T1000 (cell line): ENCODE measurements at regions not wholly inside any gene's neighbourhood (a gene's known extent, or its start where the extent isn't known, plus 50 kb on each side); places are given as distances from the start of the nearest gene placed in this dataset.
"Not testable (repeated sequence)": the region's sequence is repeated elsewhere in the genome, so short reads cannot be mapped to it uniquely, and the experiment has no call there.

Experiments
- DNase-seq: peaks from one replicate; lab custom pipeline; 2025; ENCODE audit warnings: mixed read lengths; lab: John Stamatoyannopoulos, UW

DNA sequence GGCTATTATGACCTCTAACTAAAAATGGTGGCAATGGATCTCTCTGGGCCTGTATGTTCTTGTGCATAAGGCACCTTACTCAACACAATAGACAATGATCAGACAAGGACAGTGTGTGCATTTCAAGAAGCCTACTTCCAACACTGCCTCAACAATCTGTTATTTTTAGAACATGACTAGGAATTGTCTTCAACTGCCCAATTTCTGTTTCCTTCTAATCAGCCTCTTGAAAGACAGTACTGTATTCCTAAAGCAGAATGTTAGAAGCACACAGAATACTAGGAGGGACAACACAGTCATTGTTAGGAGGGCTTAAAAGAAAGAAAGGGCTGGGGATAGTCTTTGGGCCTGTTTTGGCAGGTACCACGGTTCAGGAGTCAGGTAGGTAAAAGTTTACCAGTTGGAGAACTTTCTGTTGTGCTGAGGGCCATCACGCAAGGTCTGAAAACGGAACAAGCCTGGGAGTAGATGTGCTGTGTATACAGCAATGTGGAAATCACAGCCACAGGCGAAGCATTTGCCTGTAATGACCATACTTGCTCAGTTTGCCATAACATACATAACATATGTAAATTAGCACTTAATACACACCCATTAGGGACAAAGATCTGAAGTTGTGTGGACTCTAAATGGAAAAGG lies 100.8 kb upstream of the ATXN3L start:
- DNase-seq = no peak

DNA sequence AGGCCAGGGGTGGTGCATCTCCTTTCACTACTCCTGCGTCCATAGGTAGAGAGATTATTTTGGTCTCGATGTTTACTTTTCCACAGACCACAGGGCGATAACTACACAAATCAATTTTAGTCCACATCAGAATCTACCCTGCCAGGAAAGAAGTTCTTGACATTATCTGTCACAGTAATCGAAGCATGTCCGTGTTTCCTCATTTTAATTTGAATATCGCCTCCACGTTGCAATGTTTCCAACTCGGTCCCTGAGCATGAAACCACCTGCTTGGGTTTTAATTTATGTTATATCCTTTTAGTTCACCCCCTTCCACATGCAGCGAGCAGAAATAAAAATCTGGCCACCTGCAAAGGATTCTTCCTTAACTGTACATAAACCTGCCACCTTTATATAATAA lies 100.1 kb upstream of the ATXN3L start:
- DNase-seq = no peak

DNA sequence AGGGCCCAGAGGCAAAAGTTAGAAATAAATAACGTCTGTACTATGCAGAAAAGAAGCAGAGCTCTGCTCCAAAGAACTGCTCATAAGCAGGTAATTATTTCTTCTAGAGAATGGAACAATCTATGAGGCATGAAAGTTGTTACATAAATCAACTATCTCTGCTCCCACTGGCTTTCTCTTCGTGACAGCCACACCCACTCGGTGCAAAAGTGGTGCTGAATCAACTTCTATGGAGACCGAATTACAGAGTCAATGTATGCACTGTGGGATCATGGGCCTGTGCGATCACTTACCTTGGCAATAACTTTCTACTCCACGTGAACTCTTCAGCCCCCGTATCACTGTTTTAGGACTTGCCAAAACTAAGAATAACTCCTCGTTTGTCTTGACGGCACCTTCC lies 99.4 kb upstream of the ATXN3L start:
- no peak for DNase-seq

DNA sequence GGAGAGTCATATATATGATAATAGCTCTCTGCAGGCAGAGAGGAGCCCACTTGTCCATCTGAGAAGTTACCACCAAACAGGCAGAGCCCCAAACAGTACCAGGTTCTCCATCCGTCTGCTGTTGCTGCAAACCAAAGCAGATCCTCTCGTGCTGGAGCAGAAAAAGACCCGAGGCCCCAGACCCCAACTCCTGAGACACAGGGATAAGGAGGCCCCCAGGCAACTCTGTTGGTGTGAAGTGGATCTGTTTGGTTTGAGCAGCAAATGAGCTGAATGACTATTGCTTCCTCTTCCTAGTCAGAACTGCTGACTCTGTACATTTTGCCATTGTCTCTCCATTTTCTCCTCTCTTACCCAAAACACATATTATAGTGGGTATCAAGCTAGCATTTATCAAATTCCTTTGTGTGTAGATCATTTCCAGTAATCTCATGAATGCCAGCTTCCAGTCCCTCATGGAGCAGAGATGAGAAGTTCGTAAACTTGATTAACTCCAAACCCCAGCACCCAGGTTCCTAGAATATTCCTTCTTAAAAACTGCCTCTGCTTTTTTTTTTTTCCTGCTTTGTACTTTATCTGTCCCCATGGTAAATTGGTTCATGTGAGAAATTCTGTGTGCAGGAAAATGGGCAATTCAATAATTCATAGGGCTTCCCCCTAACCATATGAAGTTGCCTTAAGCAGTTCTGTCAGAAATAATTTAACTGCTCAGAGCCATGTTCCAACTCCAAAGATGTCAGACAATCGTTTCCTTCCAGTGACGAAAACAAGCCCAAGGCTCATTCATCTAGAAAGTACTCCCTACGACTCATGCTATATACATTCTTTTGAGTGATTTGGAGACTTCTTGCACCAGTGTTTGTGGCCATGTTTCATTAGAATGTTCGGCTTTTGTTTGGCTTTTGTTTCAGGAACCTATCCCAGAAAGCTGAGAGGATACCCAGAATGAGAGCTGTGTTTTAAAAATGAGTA lies 98.6 kb upstream of the ATXN3L start:
- DNase-seq = no peak

DNA sequence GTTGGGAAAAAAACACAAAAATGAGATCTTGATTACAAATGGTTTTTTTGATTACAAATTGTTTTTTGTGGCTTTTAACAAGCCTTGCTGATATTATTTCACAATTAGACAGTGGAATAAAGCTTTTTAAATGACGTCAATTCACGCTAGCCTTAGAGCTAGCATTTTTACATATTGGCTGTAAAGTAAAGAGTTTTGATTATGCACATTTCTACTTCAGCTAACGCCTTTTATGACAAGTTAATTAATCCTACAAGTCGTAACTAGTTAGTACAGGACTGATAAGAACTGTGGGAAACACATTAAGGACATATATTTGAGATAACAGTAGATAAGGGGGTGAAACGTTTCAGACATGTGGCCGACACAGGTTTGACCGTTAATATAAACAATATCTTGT lies 95.7 kb upstream of the ATXN3L start:
- no peak for DNase-seq

DNA sequence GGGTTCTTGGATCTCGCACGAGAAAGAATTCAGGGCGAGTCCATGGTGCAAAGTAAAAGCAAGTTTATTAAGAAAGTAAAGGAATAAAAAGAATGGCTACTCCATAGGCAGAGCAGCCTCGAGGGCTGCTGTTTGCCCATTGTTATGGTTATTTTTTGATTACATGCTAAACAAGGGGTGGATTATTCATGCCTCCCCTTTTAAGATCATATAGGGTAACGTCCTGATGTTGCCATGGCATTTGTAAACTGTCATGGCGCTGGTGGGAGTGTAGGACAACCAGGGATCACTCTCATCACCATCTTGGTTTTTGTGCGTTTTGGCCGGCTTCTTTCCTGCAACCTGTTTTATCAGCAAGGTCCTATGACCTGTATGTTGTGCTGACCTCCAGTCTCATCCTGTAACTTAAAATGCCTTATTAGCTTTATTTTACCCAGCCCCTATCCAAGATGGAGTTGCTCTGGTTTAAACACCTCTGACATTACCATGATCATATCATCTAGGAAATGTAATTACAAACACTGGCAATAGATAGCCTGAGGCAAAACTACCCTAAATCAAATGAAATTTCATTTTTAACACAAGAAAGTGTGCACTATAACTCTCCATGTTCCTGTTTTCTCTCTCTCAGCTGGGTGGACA lies 94.3 kb upstream of the ATXN3L start:
- DNase-seq = no peak

DNA sequence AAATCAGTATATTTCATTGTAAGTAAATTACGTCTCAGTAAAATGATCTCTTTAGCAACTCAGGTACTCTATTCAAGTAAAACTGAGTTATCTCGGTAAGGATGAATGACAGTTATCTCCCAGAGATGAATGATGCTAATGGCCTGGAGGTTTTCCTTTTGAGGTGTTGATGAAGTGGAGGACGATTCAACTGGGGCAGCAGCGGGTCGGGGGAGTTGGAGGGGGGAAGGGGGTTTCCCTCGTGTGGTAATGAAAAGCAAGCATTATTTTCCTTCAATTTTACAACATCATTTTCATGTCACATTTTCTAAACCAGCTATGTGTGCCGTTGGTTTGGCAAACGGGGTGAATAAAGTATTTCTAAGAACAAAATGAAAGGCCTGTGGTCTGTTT lies 92.4 kb upstream of the ATXN3L start:
- no peak for DNase-seq

DNA sequence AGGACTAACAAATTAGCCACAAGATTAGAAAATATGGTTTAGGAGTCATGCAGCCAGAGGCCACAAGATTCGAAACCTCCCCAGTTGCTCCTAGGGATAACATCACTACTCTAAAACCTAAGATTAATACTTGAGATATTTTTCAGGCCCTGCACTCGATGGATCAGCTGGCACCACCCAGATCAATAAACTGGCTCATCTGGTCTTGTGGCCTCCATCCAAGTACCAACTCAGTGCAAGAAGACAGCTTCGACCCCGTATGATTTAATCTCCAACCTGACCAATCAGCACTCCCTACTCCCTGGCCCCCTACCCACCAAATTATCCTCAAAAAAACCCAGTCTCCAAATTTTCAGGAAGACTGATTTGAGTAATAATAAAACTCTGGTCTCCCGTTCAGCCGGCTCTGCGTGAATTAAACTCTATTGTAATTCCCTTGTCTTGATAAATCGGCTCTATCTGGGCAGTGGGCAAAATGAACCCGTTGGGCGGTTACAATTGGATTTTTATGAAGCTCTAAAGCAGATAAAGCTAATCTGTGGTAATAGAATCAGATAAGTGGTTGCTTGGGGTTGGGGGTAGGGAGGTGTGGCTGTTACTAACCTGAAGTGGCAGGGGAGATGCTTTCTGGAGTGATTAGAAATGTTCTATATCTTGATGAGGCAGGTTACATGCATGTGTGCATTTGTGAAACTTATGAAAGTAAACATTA lies 91.8 kb upstream of the ATXN3L start:
- DNase-seq = no peak

DNA sequence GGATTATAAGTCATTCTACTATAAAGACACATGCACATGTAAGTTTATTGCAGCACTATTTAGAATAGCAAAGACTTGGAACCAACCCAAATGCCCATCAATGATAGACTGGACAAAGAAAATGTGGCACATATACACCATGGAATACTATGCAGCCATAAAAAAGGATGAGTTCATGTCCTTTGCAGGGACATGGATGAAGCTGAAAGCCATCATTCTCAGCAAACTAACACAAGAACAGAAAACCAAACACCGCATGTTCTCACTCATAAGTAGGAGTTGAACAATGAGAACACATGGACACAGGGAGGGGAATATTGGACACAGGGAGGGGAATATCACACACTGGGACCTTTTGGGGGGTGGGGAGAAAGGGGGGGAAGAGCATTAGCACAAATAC lies 88.7 kb upstream of the ATXN3L start:
- not testable (repeated sequence) for DNase-seq

DNA sequence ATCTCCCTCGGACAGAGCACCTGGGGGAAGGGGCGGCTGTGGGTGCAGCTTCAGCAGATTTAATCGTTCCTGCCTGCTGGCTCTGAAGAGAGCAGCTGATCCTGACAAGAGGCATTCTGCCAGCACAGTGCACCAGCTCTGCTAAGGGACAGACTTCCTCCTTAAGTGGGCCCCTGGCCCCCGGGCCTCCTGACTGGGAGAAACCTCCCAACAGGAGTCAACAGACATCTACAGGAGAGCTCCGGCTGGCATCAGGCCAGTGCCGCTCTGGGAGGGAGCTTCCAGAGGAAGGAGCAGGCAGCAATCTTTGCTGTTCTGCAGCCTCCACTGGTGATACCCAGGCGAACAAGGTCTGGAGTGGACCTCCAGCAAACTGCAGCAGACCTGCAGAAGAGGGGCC lies 84.9 kb upstream of the ATXN3L start:
- not testable (repeated sequence) for DNase-seq

DNA sequence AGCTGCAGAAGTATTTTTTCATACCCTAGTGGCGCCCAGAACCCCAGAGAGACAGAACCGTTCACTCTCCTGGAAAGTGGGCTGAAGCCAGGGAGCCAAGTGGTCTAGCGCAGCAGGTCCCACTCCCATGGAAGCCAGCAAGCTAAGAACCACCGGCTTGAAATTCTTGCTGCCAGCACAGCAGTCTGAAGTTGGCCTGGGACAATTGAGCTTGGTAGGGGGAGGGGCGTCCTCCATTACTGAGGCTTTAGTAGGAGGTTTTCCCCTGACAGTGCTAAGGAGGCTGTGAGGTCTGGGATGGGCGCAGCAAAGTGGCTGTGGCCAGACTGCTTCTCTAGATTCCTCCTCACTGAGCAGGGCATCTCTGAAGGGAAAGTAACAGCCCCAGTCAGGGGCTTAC lies 84.5 kb upstream of the ATXN3L start:
- no peak for DNase-seq

DNA sequence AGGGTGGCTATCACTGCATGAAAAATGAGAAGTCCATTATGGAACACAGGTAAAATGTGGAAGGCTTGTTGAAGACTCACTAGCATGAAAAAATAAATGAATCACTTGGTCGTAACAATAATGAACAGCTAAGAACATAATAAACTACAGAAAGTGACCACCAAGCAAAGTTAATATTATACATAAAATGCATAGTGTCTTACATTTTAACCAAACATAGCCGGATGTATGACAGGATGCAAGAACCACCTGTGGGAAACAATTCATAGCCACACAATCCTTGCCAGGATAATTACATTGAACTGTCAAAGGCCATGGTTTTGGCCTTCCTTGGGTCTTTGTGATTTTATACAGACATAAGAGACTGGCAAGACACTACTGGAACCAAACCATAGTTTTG lies 81.9 kb upstream of the ATXN3L start:
- DNase-seq = no peak

DNA sequence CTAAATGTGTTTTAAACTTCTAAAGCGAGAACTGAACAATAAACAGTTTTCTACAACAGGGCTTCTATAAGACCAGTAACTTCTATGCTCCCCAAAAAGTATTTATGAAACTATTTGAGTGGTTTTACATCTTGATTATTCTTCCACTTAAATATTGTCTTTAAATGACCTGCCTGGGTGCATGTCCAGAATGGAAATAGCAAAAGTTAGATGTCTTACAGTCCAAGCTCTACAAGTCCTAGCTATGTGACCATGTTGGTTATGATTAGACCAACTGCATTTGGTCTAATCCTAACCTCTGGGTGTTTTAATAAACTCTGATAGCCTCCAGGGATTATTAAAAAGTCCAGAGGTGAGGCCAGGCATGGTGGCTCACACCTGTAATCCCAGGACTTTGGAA lies 79.0 kb upstream of the ATXN3L start:
- DNase-seq = no peak

DNA sequence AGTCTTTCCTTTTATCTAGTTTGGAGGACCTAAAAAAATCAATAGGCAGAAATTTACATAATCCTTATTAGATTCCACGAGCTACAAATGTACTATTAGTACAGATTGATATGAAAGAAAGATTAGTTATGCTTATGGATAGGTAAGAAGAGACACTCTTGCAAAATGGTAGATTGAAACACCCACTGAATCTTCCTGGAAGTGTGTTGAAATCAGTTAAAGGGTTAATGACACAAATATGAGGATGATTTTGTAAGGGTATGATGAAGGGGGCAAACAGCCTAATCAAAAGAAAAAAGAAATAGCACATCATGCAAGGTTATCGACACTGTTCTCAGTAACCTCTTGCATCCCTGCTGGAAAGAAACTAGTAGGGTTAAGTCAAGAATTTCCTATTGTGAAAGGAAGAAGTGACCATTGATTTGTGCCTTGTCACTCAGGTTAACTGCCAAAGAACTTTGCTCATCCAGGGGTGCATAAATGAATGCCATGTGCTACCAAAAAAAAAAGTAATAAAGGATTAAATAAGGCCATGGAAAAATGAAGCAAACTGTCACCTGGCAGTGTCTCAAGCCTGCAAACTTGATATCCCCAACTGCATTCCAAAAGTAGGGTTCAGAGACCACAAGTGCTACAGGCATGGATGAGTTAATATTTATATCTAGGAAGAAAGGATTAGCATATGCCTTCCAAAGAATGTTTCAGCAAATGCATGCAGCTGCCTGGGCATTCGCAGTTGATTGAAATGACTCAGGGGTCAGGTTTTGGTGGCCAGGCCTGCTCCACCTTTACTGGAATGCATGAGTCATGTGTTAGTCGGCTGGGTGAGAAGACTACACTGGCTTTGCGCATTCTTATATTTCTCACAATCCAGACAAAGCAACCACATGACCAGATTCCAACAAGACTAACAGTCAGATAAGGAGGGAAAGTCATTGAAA lies 78.3 kb upstream of the ATXN3L start:
- peak; percentile 58 for DNase-seq

DNA sequence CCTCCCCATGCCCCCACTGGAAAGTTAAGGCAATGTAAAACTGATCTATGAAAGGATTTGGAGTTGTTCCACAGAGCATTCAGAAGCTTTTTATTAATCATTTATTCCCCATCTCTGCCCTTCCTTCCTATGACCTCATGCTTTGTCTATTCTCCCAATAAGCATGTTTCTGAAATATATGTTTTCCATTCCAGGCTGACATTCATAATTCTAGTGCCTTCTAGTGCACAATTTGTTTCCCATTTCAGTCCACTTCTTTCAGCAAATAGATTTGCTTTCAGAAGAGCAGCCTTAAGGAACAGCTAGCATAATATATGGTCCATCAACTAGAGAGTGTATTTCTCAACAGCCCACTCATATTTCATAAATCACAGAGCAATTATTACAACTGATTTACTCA lies 77.1 kb upstream of the ATXN3L start:
- DNase-seq = no peak

DNA sequence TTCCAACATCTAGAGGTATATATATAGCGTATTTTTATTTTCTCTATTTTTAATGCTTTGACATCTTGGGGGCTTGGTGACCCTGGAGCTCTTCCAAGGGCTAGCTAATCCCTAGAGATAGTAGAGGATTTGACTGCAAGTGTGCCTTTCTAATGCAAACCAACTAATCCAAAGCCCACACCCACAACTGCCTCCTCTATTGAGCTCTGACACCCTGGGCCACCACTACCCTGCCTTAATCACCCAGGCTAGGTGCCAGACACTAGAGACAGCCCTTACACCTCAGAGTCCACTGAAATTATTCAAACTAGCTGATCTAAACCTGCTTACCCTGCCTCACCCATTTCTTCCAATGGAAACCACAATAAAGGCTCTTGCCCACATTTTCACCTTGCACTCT lies 69.6 kb upstream of the ATXN3L start:
- no peak for DNase-seq

DNA sequence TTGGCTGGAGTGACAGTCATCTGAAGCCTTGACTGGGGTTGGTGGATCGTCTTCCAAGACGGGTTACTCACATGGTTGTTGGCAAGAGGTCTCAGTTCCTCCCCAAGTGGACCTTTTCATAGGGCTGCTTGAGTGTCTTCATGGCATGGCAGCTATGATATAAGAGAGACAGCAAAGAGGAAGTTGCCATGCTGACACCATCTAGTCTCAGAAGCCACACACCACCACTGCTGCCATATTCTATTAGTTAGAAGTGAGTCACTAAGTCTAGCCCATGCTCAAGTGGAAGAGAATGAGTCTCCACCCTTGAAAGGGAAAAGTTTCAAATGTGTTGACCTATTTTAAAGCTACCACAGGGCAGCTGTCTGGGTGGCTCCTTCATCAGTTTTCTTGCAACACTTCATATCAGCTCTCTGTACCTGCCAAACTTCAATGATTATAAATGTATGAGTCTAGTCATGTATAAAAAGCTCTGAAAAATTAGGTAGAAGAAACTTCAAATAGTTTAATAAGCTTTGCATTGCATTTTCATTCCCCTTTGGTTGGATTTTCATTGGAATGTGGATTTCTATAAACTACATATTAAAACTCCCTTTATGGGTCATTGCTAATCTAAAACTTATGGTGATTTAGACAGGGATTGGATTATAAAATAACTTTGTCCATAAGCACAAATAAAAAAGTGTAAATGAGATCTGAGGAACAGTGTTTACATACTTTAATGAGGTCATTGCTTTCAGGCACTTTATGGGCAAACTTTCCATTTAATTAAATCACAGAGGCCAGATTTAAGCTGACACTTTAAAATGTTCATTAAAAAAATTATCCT lies 68.0 kb upstream of the ATXN3L start:
- no peak for DNase-seq

DNA sequence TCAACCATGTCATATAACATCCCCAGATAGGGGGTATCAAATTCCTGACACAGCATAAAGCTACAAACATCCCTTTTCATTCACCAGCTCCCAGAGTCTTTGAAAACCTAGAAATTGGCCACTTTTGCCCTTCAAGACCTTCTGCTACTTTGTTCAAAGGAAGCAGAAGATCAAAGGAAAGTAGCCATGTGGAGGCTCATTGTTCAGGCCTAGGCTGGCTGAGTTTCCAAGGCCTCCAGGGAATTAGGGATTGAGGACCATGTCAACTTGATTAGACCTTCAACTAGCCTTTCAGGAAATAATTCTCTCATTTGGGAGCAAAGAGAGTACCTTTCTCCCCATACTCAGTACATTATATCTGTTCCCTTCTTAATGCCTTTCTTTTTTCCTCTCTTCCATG lies 66.8 kb upstream of the ATXN3L start:
- DNase-seq = no peak

DNA sequence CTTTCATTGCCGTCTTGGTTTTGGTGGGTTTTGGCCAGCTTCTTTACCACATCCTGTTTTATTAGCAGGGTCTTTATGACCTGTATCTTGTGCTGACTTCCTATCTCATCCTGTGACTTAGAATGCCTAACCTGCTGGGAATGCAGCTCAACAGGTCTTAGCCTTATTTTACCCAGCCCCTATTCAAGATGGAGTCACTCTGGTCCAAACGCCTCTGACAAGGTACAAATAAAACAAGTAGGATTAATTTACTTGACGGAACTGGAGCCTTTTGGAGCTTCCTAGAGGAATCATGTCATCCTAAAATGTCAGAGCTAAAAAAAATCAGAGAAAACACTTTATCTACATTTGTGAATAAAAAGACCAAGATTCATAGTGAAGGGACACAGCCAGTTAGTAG lies 66.2 kb upstream of the ATXN3L start:
- DNase-seq = no peak

DNA sequence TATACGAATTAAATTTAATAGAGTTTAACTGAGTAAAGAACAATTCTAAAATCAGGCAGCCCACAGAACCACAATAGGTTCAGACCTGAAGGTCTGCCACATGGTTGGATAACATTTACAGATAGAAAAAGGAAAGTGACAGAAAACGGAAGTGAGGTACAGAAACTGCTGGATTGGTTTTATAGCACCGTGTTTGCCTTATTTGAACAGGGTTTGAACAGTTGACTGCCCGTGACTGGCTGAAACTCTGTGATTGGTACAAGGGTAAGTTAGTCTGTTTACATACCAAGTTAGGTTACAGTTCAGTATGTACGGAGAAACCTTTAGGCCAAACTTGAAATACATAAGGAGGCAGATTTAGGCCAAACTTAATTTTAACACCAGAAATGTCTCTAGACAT lies 64.1 kb upstream of the ATXN3L start:
- no peak for DNase-seq
